A549 (cell line): ENCODE measurements at regions not wholly inside any gene's neighbourhood (a gene's known extent, or its start where the extent isn't known, plus 50 kb on each side); places are given as distances from the start of the nearest gene placed in this dataset.

Experiments used
- HMGXB4 ChIP-seq: fragments of 250-450 bp; sonication (Bioruptor Pico); IDR thresholded peaks from 2 replicates; pipeline ENCODE4 v1.5.0; 2021; ENCODE audit warnings: mild to moderate bottlenecking, moderate library complexity, borderline replicate concordance
- MAX ChIP-seq: IDR thresholded peaks from 2 replicates; pipeline ENCODE4 v1.6.1; 2012
- USF2 ChIP-seq: fragments of 450-650 bp; IDR thresholded peaks from 2 replicates; pipeline ENCODE4 v1.6.1; 2014; ENCODE audit warnings: antibody characterized with exemption

- no peak for TF ChIP-seq USF2
- no peak for TF ChIP-seq MAX
- no peak for TF ChIP-seq HMGXB4 (CRISPR knock-in tag)
These were observed 304.4 kb upstream of the NRP1 start for GRCh38 chr10:33638891-33639290.
